GM18519 (cell line): ENCODE measurements at regions not wholly inside any gene's neighbourhood (a gene's known extent, or its start where the extent isn't known, plus 50 kb on each side); places are given as distances from the start of the nearest gene placed in this dataset.

Source experiments
- ATAC-seq: cut with Tn5 transposase; IDR thresholded peaks from one replicate; pipeline ENCODE4 v1.9.1; 2021; ENCODE audit warnings: mild to moderate bottlenecking, moderate library complexity; ENCODE audit not compliant: unreplicated experiment, low FRiP score

GRCh38 chr6:22394691-22395090 lies 97.9 kb upstream of the PRL start:
- no peak for ATAC-seq

DNA sequence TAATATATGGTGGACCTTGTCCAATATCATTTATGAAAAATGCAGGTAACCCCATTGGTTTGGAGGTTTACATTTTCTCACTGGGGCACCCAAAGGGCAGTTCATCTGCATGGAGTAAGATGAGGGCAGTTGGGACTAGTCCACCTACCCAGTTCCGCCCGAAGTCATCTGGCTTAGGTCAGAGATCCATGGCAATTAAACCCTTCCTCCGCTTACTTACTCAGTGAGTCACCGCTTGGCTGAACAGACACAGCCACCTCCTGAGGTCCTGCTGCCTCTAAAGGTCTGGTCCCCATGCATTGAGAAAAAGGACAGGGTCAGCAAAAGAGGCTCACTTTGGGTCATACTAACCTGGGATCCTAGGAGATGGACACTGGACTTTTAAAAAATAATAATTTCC lies 102.9 kb upstream of the PRL start:
- no peak for ATAC-seq

GRCh38 chr6:22401206-22401605 lies 104.4 kb upstream of the PRL start:
- ATAC-seq, result no peak

DNA sequence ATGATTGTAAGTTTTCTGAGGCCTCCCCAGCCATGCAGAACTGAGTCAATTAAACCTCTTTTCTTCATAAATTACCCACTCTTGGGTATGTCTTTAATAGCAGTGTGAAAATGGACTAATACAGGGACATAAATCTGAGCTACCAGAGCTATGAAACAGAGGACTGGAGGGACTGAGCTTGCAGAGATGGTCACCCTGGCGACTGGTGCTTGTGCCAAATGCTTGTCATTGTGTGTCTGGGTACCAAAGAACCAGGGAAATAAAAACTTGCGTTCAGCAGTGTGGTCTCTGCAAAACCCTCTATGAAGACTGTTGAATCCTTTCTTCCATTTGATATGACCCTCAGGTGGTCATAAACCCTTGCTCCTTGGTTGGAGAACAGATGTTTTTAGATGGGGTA lies 105.1 kb upstream of the PRL start:
- ATAC-seq, result no peak

DNA sequence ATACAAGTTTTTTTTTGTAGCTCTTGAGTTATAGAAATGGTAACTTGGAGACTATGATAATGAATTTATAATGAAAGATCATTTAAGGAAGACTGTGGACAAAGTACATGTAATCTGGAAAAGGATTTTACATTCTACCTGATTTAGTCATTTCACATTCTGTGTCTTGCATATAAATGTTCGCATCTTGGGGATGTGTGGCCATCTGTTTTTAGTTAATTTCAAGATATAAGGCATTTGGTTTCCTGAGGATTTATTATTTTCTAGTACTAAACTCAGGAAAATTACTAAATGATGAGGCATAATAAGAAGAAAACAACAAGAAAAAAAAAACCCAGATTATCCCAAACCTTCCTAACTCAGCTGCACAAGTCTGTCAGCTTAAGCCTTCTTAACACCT lies 112.7 kb upstream of the PRL start:
- no peak for ATAC-seq

- no peak for ATAC-seq
Measured at GRCh38 chr6:22411376-22412105, 114.7 kb upstream of the PRL start.

GRCh38 chr6:22412994-22413393 lies 116.2 kb upstream of the PRL start:
- no peak for ATAC-seq

DNA sequence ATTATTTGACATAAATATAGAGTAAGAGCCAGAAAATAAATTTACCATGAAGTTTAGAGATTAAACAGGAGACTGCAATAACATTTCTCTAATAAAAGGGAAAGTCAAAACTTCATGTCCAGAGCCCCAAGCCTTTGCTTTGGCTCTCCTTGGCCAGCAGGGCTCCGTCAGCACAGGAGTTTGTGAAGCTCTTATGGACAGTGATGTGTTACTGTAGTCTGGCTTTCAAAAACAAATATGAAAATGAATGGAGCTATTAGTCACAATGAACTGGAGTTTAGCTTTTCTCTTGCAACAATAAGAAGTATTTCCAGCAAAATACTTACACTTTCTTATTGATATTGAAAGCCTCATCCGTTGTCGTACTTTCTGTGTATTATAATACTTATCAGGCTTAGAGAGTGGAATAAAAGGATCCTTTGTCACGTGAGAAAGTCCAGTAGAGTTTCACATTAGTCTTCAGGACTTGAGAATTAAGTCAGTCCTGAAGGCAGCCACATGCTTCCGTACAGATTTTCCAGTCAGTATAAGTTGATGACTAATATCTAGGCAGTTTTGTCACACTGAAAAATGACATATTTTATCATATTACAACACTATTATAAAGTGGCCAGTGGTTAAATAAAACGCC lies 117.0 kb upstream of the PRL start:
- ATAC-seq, result no peak

DNA sequence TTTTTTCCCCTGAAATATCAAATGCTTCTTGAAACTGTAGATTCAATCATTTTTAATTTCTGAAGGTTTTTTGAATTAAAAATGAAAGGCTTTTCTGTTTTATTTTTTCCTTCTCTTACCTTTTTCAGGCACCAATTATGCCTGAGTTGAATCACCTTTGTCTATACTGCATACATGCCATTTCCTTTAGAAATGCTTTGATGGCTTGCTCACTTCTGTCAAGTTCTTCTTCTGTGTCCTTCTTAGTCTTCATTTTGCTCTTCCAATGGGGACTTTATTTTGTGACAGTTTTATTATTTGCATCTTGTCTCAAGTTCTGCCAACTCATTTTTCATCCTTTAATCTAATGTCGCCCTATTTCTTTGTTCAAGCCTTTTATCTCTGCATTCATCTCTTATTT lies 121.9 kb upstream of the PRL start:
- no peak for ATAC-seq

DNA sequence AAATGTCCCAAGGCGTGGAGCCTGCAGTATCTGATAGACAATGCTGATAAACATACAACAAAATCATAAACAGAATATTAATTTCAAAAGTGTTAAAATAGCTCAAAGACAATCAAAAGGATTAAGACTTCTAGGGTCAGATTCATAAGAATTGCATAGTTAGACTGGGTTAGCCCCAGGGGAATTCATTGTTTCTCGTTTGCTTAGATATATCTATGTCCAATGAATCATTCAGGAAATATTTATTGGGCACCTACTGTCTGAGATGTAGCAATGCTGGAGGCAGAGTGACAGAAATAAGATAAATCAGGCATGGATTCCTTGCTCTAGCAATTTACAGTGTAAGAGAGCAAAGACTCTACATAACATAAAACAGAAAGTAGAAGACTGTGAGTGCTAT lies 124.4 kb upstream of the PRL start:
- no peak for ATAC-seq

DNA sequence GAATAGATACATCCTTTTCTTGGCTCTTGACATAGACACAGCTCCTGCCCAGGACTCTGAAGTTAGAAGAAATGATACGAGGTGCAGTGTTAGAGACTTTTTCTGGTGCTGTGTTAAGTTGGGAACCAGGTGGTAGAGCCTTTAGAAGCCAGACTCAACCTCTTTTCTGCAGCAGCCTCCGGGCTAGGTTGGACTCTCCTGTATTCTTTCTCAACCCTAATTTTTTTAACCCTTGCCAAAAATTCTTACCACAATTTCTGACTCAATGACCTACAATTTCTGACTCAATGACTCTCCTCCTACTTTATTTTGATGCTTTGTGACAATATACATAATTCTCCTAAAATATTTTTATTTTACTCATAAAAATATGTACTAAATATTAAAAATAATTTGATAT lies 127.4 kb upstream of the PRL start:
- ATAC-seq, result no peak

- ATAC-seq, result no peak
Measured at GRCh38 chr6:22432060-22432459, 135.2 kb upstream of the PRL start.

DNA sequence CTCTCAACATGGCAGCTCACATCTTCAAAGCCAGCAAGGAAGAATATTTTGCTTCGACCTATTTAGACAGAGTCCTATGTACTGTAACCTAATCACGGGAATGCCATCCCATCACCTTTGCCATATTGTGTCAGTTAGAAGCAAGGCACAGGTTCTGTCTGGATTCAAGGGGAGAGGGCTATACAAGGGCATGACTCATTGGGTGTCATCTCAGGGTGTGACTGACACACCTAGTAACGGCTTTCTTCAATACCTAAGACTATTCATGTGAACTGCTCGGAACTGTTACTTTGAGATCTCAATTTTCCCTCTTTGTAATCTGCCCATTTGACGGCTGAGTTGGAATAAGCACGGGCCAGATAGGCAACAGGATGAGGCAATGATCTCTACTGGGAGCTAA lies 135.6 kb upstream of the HDGFL1 start:
- ATAC-seq, result no peak

DNA sequence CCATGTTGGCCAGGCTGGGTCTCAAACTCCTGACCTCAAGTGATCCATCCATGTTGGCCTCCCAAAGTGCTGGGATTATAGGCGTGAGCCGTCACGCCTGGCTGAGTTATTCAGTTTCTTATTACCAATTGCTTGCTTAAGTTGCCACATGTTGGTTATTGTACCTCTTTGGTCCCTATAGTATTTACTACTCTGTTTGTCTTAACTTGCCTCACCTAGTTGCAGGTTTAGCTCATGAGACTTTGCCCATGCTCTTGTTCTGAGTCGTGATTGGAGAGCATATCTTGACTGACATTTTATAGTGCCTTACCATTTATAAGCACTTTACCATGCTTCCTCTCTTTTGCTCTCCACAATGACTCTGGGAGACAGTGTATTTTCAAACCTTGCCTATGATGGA lies 134.2 kb upstream of the HDGFL1 start:
- no peak for ATAC-seq

- ATAC-seq, result no peak
Measured at GRCh38 chr6:22436134-22436533, 133.2 kb upstream of the HDGFL1 start.

DNA sequence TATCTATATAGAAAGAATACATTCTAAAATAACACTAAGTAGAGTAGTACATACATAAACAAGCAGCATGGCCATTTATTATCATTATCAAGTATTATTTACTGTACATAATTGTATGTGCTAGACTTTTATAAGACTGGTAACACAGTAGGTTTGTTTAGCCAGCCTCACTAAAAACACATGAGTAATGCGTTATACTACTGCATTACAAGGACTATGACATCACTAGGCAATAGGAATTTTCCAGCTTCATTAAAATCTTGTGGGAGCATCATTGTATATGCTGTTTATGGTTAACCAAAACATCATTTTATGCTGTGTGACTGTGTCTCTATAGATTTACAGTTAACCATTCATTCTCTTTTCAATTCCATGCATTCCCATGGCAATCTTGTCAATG lies 131.7 kb upstream of the HDGFL1 start:
- no peak for ATAC-seq

DNA sequence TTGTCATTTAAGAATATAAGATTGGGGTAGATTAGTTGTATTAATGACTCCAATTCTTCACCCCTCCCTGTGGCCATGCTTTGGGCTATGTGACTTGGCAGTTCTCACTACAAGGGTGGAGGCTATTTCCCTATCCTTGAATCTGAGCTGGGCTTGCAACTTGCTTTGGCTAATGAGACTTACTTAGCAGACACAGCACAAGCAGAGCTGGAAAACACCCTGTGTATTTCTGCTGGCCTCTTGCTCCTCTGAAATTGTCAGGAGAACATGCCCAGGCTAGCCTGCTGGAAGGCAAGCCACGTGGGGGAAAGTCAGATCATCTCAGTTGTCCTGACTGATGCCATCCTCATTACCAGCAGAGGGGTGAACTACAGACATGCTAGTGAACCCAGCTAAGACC lies 126.5 kb upstream of the HDGFL1 start:
- ATAC-seq, result no peak

GRCh38 chr6:22444330-22444729 lies 125.0 kb upstream of the HDGFL1 start:
- no peak for ATAC-seq

DNA sequence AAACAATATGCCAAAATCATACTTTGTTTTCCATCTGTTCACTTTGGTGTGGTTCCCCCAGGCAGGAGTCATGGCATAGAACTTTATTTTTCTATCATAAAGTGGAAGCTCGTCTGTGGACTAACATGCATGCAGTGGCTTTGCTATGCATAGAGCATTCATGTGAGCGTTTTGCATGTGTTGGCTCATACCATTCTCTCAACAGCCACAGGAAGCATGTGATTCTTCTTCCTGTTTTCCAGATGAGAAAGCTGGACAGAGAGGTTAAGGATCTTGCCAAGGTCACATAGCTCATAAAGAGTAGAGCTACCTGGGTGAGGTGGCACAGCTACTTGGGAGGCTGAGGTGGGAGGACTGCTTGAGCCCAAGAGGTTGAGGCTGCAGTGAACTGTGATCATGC lies 123.4 kb upstream of the HDGFL1 start:
- no peak for ATAC-seq

GRCh38 chr6:22447249-22448196 lies 121.8 kb upstream of the HDGFL1 start:
- no peak for ATAC-seq

- ATAC-seq, result no peak
Measured at GRCh38 chr6:22448291-22448711, 121.1 kb upstream of the HDGFL1 start.
